Suprapubic skin (tissue), 4 donors: ENCODE measurements at regions not wholly inside any gene's neighbourhood (a gene's known extent, or its start where the extent isn't known, plus 50 kb on each side); places are given as distances from the start of the nearest gene placed in this dataset.
"Not testable (repeated sequence)": the region's sequence is repeated elsewhere in the genome, so short reads cannot be mapped to it uniquely, and the experiment has no call there.

Experiments used
- DNase-seq, 2 donors: peaks; one replicate each; pipeline ENCODE4 v3.0.0-alpha.2; 2019; ENCODE audit warnings: low spot score in 2 of 2
- H3K27ac ChIP-seq: fragments of 200-600 bp; sonication (generic); one replicate; pipeline ENCODE4 v1.5.1; 2019
- H3K27me3 ChIP-seq: fragments of 200-600 bp; sonication (generic); one replicate; pipeline ENCODE4 v1.5.1; 2019
- H3K36me3 ChIP-seq: fragments of 200-600 bp; sonication (generic); one replicate; pipeline ENCODE4 v1.5.1; 2019
- H3K4me1 ChIP-seq: fragments of 200-600 bp; sonication (generic); one replicate; pipeline ENCODE4 v1.5.1; 2019
- H3K4me3 ChIP-seq: fragments of 200-600 bp; sonication (generic); one replicate; pipeline ENCODE4 v1.5.1; 2019; ENCODE audit warnings: mild to moderate bottlenecking
- H3K9me3 ChIP-seq: fragments of 200-600 bp; sonication (generic); one replicate; pipeline ENCODE4 v1.5.1; 2019
- CTCF ChIP-seq, 2 donors: fragments of 200-600 bp in 1 of 2; fragments of 450-650 bp in 1 of 2; sonication (generic) in 1 of 2; IDR thresholded peaks; one replicate each; pipeline ENCODE4 v1.5.1; 2016 to 2019; ENCODE audit warnings: antibody characterized with exemption in 2 of 2, mild to moderate bottlenecking in 1 of 2, moderate library complexity in 1 of 2
- EP300 ChIP-seq: sonication (generic); formaldehyde crosslinking; IDR thresholded peaks from one replicate; pipeline ENCODE4 v1.6.1; 2017; ENCODE audit warnings: antibody characterized with exemption
- POLR2A ChIP-seq, 2 donors: fragments of 450-650 bp; IDR thresholded peaks; one replicate each; pipeline ENCODE4 v1.6.1; 2017; ENCODE audit warnings: antibody characterized with exemption in 2 of 2, mild to moderate bottlenecking in 2 of 2, moderate library complexity in 2 of 2
- POLR2AphosphoS5 ChIP-seq, 3 donors: sonication (generic); formaldehyde crosslinking; IDR thresholded peaks; one replicate each; pipeline ENCODE4 v1.6.1; 2017; ENCODE audit warnings: antibody characterized with exemption in 3 of 3
- WGBS: methylation state at CpG from one replicate; pipeline ENCODE4 v1.1.5; 2018; 5-methylcytosine and 5-hydroxymethylcytosine counted together

- no peak overlapping the region for H3K27ac ChIP-seq
- no peaks in the 10 kb centered on the region for H3K27me3 ChIP-seq
- no peak overlapping the region for H3K4me3 ChIP-seq
- DNase-seq, result no peak
- 50% methylated on average over 5 of the region's 5 CpGs for WGBS
- no peaks in the 10 kb centered on the region for H3K4me1 ChIP-seq
- no peaks in the 10 kb centered on the region for H3K9me3 ChIP-seq
- H3K36me3 ChIP-seq, result no peaks in the 10 kb centered on the region
- TF ChIP-seq POLR2A (IDR thresholded peaks at IDR 0.05) (no peak), CTCF (IDR thresholded peaks at IDR 0.05) (no peak), POLR2AphosphoS5 (IDR thresholded peaks at IDR 0.05) (no peak), EP300 (no peak)
Observed at GRCh38 chr9:118686959-118687358, 682.3 kb downstream of the BRINP1 start.

- Histone ChIP-seq H3K27ac (no peak overlapping the region), H3K27me3 (no peaks in the 10 kb centered on the region), H3K4me3 (no peak overlapping the region), H3K9me3 (no peaks in the 10 kb centered on the region), H3K36me3 (no peaks in the 10 kb centered on the region), H3K4me1 (no peaks in the 10 kb centered on the region)
- WGBS, result 93% methylated on average over 1 of the region's 1 CpG
- no peak for TF ChIP-seq POLR2AphosphoS5 (IDR thresholded peaks at IDR 0.05)
- TF ChIP-seq POLR2A (IDR thresholded peaks at IDR 0.05), result no peak
- TF ChIP-seq EP300, result no peak
- no peak for TF ChIP-seq CTCF (IDR thresholded peaks at IDR 0.05)
- DNase-seq, result no peak
Observed at GRCh38 chr9:118689280-118689679, 680.0 kb downstream of the BRINP1 start.

- H3K27ac ChIP-seq, result no peak overlapping the region
- no peak for DNase-seq
- H3K27me3 ChIP-seq, result no peaks in the 10 kb centered on the region
- no peaks in the 10 kb centered on the region for H3K9me3 ChIP-seq
- H3K4me3 ChIP-seq, result no peak overlapping the region
- no peak for TF ChIP-seq CTCF (IDR thresholded peaks at IDR 0.05)
- no peak for TF ChIP-seq EP300
- TF ChIP-seq POLR2A (IDR thresholded peaks at IDR 0.05), result no peak
- no peak for TF ChIP-seq POLR2AphosphoS5 (IDR thresholded peaks at IDR 0.05)
- no peaks in the 10 kb centered on the region for H3K36me3 ChIP-seq
- WGBS, result 53% methylated on average over 3 of the region's 3 CpGs
- no peaks in the 10 kb centered on the region for H3K4me1 ChIP-seq
Observed at GRCh38 chr9:118692613-118693012, 676.6 kb downstream of the BRINP1 start.

GRCh38 chr9:118693645-118694044 is 675.6 kb downstream of the BRINP1 start:
- Histone ChIP-seq H3K4me3 (no peak overlapping the region), H3K27ac (no peak overlapping the region), H3K27me3 (no peaks in the 10 kb centered on the region), H3K4me1 (no peaks in the 10 kb centered on the region), H3K9me3 (no peaks in the 10 kb centered on the region), H3K36me3 (no peaks in the 10 kb centered on the region)
- DNase-seq, result no peak
- 46% methylated on average over 2 of the region's 2 CpGs for WGBS
- TF ChIP-seq POLR2A (IDR thresholded peaks at IDR 0.05) (no peak), EP300 (no peak), CTCF (IDR thresholded peaks at IDR 0.05) (no peak), POLR2AphosphoS5 (IDR thresholded peaks at IDR 0.05) (no peak)

GRCh38 chr9:118695249-118695648 is 674.0 kb downstream of the BRINP1 start:
- H3K4me3 ChIP-seq, H3K27ac ChIP-seq, H3K36me3 ChIP-seq, DNase-seq, H3K4me1 ChIP-seq, H3K9me3 ChIP-seq, H3K27me3 ChIP-seq: not testable (repeated sequence)
- 91% methylated on average over 23 of the region's 23 CpGs for whole genome bisulfite sequencing

- H3K27me3 ChIP-seq, result no peaks in the 10 kb centered on the region
- no peaks in the 10 kb centered on the region for H3K9me3 ChIP-seq
- H3K36me3 ChIP-seq, result no peaks in the 10 kb centered on the region
- H3K4me3 ChIP-seq, result no peak overlapping the region
- TF ChIP-seq POLR2AphosphoS5 (IDR thresholded peaks at IDR 0.05) (no peak), EP300 (no peak), POLR2A (IDR thresholded peaks at IDR 0.05) (no peak), CTCF (IDR thresholded peaks at IDR 0.05) (no peak)
- H3K27ac ChIP-seq, result no peak overlapping the region
- no peaks in the 10 kb centered on the region for H3K4me1 ChIP-seq
- DNase-seq, result no peak
Observed at GRCh38 chr9:118701985-118702384, 667.2 kb downstream of the BRINP1 start.
